ENCODE measurements at regions not wholly inside any gene's neighbourhood (a gene's known extent, or its start where the extent isn't known, plus 50 kb on each side); places are given as distances from the start of the nearest gene placed in this dataset.

DNA sequence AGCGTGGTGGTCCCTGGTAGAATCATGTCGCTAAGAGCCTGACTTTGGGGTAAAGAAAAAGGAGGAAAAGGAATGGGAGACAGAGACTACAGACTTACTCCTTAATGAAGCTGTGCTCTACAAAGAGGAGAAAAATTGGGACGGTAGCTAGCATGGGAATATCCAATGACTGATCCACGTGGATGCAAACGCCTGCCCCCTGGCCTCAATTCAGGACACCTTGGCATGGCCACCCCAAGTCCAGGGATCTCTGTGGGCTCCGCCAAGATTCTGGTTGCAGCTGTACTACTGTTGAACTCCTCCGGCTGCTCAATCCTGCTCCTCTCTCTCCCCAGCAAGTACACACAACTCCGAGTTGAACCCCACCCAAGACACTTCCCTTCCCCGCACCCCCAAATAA lies 70.5 kb upstream of the DIO3 start:
- 0 out of 2 replicates have a peak, but pooled peaks cover under 1% of the 10 kb centered on the region for H3K4me1 ChIP-seq (ENCODE audit: insufficient read depth)
- H3K9me2 ChIP-seq (ENCODE audit: insufficient read depth), result no peaks in the 10 kb centered on the region
- no peaks in the 10 kb centered on the region for H3K79me2 ChIP-seq (replicated peaks; ENCODE audit: insufficient read depth)
- H2AFZ ChIP-seq, result no peak overlapping the region
- H3K4me2 ChIP-seq, result no peak overlapping the region
- H3K27ac Mint-ChIP-seq, result no peak overlapping the region
- ATAC-seq, result no peak
- 0 out of 3 replicates have a peak, but pooled peaks cover 5% of the 10 kb centered on the region for H3K36me3 Mint-ChIP-seq (ENCODE audit: low read depth)
- H3K36me3 ChIP-seq (ENCODE audit: insufficient read depth), result 0 out of 2 replicates have a peak, but pooled peaks cover 2% of the 10 kb centered on the region
- H3K27ac ChIP-seq (ENCODE audit: low read depth), result no peak overlapping the region
- H3K4me3 ChIP-seq, result no peak overlapping the region
- H3K27me3 ChIP-seq (ENCODE audit: insufficient read depth), result no peaks in the 10 kb centered on the region
- no peak for DNase-seq (ENCODE audit: low spot score)
- TF ChIP-seq REST (IDR thresholded peaks at IDR 0.05; ENCODE audit: unreplicated experiment) (no peak), POLR2AphosphoS5 (IDR thresholded peaks at IDR 0.05; ENCODE audit: low read depth) (no peak), NANOG (IDR thresholded peaks at IDR 0.05; ENCODE audit: borderline replicate concordance) (no peak), ZNF331 (CRISPR knock-in tag; IDR thresholded peaks at IDR 0.05; ENCODE audit: low read depth) (no peak)
- TF ChIP-seq, protein P1, sequence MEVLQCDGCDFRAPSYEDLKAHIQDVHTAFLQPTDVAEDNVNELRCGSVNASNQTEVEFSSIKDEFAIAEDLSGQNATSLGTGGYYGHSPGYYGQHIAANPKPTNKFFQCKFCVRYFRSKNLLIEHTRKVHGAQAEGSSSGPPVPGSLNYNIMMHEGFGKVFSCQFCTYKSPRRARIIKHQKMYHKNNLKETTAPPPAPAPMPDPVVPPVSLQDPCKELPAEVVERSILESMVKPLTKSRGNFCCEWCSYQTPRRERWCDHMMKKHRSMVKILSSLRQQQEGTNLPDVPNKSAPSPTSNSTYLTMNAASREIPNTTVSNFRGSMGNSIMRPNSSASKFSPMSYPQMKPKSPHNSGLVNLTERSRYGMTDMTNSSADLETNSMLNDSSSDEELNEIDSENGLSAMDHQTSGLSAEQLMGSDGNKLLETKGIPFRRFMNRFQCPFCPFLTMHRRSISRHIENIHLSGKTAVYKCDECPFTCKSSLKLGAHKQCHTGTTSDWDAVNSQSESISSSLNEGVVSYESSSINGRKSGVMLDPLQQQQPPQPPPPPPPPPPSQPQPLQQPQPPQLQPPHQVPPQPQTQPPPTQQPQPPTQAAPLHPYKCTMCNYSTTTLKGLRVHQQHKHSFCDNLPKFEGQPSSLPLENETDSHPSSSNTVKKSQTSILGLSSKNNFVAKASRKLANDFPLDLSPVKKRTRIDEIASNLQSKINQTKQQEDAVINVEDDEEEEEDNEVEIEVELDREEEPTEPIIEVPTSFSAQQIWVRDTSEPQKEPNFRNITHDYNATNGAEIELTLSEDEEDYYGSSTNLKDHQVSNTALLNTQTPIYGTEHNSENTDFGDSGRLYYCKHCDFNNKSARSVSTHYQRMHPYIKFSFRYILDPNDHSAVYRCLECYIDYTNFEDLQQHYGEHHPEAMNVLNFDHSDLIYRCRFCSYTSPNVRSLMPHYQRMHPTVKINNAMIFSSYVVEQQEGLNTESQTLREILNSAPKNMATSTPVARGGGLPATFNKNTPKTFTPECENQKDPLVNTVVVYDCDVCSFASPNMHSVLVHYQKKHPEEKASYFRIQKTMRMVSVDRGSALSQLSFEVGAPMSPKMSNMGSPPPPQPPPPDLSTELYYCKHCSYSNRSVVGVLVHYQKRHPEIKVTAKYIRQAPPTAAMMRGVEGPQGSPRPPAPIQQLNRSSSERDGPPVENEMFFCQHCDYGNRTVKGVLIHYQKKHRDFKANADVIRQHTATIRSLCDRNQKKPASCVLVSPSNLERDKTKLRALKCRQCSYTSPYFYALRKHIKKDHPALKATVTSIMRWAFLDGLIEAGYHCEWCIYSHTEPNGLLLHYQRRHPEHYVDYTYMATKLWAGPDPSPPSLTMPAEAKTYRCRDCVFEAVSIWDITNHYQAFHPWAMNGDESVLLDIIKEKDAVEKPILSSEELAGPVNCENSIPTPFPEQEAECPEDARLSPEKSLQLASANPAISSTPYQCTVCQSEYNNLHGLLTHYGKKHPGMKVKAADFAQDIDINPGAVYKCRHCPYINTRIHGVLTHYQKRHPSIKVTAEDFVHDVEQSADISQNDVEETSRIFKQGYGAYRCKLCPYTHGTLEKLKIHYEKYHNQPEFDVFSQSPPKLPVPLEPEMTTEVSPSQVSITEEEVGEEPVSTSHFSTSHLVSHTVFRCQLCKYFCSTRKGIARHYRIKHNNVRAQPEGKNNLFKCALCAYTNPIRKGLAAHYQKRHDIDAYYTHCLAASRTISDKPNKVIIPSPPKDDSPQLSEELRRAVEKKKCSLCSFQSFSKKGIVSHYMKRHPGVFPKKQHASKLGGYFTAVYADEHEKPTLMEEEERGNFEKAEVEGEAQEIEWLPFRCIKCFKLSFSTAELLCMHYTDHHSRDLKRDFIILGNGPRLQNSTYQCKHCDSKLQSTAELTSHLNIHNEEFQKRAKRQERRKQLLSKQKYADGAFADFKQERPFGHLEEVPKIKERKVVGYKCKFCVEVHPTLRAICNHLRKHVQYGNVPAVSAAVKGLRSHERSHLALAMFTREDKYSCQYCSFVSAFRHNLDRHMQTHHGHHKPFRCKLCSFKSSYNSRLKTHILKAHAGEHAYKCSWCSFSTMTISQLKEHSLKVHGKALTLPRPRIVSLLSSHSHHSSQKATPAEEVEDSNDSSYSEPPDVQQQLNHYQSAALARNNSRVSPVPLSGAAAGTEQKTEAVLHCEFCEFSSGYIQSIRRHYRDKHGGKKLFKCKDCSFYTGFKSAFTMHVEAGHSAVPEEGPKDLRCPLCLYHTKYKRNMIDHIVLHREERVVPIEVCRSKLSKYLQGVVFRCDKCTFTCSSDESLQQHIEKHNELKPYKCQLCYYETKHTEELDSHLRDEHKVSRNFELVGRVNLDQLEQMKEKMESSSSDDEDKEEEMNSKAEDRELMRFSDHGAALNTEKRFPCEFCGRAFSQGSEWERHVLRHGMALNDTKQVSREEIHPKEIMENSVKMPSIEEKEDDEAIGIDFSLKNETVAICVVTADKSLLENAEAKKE (CRISPR knock-in tag; IDR thresholded peaks at IDR 0.05), result no peak
- no peak overlapping the region for H3K4me3 Mint-ChIP-seq
- no peaks in the 10 kb centered on the region for H3F3A ChIP-seq (replicated peaks; ENCODE audit: low read depth)
- no peaks in the 10 kb centered on the region for H4K20me1 ChIP-seq (replicated peaks; ENCODE audit: insufficient read depth)
- H3K27me3 Mint-ChIP-seq (ENCODE audit: insufficient read depth, low read depth, poor library complexity), result peaks cover 10% of the 10 kb centered on the region
- H3K4me1 Mint-ChIP-seq, result peaks cover 6% of the 10 kb centered on the region; the same call in 2 of the 3 replicates
- H3K9me3 Mint-ChIP-seq, result peaks cover 27% of the 10 kb centered on the region
